AG09309 (cell line): ENCODE measurements at regions not wholly inside any gene's neighbourhood (a gene's known extent, or its start where the extent isn't known, plus 50 kb on each side); places are given as distances from the start of the nearest gene placed in this dataset.

Experiments used
- DNase-seq: peaks from one replicate; pipeline ENCODE4 v3.0.0-alpha.2; 2010; ENCODE audit warnings: low read depth
- H3K4me3 ChIP-seq: 2 replicates; pipeline ENCODE4 v1.5.1; 2011; ENCODE audit warnings: mild to moderate bottlenecking, low read depth, low read length, moderate library complexity; ENCODE audit not compliant: control insufficient read depth
- TF ChIP-seq, protein P1 (sequence below): IDR thresholded peaks from 2 replicates; pipeline ENCODE4 v1.5.1; 2011; ENCODE audit warnings: mild to moderate bottlenecking, low read depth, low read length, inconsistent platforms; ENCODE audit not compliant: insufficient read depth, control insufficient read depth; ENCODE audit errors: missing control alignments

DNA sequence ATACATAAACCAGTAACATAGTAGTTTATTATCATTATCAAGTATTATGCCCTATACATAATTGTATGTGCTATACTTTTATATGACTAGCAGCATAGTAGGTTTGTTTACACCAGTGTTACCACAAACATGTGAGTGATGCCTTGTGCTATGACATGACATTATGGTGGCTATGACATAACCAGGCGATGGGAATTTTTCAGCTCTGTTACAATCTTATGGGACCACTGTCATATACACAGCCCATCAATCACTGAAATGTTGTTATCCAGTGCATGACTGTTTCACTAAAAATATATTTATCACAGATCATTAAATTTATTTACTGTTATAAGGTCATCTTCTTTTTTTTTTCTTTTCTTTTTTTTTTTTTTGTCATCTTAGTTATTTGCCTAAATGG is 674.5 kb downstream of the PCDH17 start:
- no peak overlapping the region for H3K4me3 ChIP-seq
- DNase-seq = no peak
- TF ChIP-seq, protein P1, sequence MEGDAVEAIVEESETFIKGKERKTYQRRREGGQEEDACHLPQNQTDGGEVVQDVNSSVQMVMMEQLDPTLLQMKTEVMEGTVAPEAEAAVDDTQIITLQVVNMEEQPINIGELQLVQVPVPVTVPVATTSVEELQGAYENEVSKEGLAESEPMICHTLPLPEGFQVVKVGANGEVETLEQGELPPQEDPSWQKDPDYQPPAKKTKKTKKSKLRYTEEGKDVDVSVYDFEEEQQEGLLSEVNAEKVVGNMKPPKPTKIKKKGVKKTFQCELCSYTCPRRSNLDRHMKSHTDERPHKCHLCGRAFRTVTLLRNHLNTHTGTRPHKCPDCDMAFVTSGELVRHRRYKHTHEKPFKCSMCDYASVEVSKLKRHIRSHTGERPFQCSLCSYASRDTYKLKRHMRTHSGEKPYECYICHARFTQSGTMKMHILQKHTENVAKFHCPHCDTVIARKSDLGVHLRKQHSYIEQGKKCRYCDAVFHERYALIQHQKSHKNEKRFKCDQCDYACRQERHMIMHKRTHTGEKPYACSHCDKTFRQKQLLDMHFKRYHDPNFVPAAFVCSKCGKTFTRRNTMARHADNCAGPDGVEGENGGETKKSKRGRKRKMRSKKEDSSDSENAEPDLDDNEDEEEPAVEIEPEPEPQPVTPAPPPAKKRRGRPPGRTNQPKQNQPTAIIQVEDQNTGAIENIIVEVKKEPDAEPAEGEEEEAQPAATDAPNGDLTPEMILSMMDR = no peak

GRCh38 chr13:58313219-58313618 is 681.7 kb downstream of the PCDH17 start:
- TF ChIP-seq, protein P1 = no peak
- H3K4me3 ChIP-seq = no peak overlapping the region
- no peak for DNase-seq

- H3K4me3 ChIP-seq = no peak overlapping the region
- DNase-seq = no peak
- TF ChIP-seq, protein P1 = no peak
These were observed 687.1 kb downstream of the PCDH17 start for GRCh38 chr13:58318495-58319167.

- DNase-seq = no peak
- H3K4me3 ChIP-seq = no peak overlapping the region
- TF ChIP-seq, protein P1 = no peak
These were observed 692.6 kb downstream of the PCDH17 start for GRCh38 chr13:58324161-58324560.

DNA sequence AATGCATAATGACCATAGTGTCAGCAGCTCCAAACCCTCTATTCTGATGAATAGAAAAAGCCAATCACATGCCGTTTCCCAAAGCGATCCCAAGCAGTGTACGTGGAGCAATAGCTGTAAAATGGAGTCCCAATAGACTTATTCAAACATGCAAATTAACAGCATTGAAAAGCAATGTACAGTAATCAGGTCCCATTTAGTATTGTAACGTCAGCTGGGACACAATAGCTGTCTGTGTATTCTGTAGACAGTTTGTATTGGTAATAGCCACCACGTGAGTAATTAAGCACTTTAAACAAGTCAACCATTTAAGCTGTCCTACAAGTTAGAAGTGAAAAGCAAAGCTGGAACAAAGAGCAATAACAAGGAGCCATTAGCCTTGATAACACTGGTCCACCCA is 698.2 kb downstream of the PCDH17 start:
- no peak overlapping the region for H3K4me3 ChIP-seq
- TF ChIP-seq, protein P1 = no peak
- no peak for DNase-seq

DNA sequence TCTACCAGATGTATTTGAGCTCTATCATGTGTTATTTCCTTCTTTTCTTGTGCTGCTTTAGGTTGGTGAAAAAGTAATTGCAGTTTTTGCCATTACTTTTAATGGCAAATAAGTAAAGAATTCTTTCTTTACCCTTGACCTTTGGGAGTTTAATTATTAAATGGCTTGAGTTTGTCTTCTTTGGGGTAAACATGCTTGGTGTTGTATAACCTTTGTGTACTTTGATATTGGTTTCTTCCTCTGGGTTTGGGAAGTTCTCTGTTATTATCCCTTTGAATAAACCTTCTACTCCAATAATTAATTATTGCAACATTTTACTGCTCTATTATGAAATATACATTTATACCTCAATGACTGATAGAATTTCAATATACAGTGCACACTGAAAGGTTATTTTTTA is 709.4 kb downstream of the PCDH17 start:
- DNase-seq = no peak
- no peak overlapping the region for H3K4me3 ChIP-seq
- TF ChIP-seq, protein P1 = no peak
